ENCODE measurements at regions not wholly inside any gene's neighbourhood (a gene's known extent, or its start where the extent isn't known, plus 50 kb on each side); places are given as distances from the start of the nearest gene placed in this dataset.

DNA sequence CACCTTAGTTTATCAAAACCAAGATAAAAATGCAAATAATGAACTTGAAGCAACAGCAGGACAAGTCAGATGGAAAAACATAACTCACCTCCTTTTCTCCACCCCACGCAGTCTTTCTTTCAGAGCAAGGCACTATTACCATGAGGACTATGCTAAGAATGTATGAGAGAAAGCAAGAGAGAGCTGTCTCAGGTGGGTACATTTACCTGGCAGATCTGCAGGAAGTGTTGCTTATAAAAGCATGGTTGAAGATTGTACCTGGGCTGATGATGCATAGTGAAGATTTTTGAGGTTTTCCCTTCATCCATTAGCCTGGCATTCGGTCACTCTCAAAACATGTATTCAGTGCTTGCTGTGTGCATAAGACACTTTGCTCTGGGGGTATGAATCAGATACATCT, 68.8 kb upstream of the IFNG-AS1 start:
- H3K27ac ChIP-seq: no peak overlapping the region
- no peak overlapping the region for H3K4me3 ChIP-seq
- intact Hi-C loops (cut with DNase I): no loop called here
- H3K9ac ChIP-seq (ENCODE audit: low read depth in 2 of 2, low read length in 2 of 2): no peak overlapping the region
- H3K27me3 ChIP-seq: no peaks in the 10 kb centered on the region
- no peak for DNase-seq
- no peaks in the 10 kb centered on the region for H3K9me3 ChIP-seq
- H3K36me3 ChIP-seq: no peaks in the 10 kb centered on the region
- no peaks in the 10 kb centered on the region for H3K4me1 ChIP-seq
- TF ChIP-seq, protein P1, sequence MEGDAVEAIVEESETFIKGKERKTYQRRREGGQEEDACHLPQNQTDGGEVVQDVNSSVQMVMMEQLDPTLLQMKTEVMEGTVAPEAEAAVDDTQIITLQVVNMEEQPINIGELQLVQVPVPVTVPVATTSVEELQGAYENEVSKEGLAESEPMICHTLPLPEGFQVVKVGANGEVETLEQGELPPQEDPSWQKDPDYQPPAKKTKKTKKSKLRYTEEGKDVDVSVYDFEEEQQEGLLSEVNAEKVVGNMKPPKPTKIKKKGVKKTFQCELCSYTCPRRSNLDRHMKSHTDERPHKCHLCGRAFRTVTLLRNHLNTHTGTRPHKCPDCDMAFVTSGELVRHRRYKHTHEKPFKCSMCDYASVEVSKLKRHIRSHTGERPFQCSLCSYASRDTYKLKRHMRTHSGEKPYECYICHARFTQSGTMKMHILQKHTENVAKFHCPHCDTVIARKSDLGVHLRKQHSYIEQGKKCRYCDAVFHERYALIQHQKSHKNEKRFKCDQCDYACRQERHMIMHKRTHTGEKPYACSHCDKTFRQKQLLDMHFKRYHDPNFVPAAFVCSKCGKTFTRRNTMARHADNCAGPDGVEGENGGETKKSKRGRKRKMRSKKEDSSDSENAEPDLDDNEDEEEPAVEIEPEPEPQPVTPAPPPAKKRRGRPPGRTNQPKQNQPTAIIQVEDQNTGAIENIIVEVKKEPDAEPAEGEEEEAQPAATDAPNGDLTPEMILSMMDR (IDR thresholded peaks at IDR 0.05): no peak

DNA sequence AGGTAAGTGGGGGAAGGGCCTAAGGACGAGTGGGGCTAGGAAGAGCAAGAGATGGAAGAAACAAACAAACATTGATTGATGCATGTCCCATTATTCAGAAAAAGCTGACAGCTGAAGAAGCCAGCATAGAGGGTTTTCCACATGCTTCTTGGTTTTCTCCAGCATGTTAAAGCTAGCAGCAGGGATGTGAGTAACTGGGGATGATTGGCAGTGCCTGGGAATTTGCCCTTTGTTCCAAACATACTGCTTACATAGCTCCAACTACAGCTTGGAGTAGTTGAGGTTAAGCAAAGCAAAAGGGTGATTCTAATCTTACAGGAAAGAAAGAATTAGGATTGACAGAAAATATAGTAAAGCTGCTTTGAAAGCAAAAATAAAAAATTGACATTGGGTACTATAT, 68.0 kb upstream of the IFNG-AS1 start:
- H3K9ac ChIP-seq (ENCODE audit: low read depth in 2 of 2, low read length in 2 of 2): no peak overlapping the region
- intact Hi-C loops (cut with DNase I): no loop called here
- TF ChIP-seq, protein P1 (IDR thresholded peaks at IDR 0.05): no peak
- no peaks in the 10 kb centered on the region for H3K27me3 ChIP-seq
- H3K36me3 ChIP-seq: no peaks in the 10 kb centered on the region
- no peak for DNase-seq
- H3K4me1 ChIP-seq: no peaks in the 10 kb centered on the region
- H3K4me3 ChIP-seq: no peak overlapping the region
- H3K27ac ChIP-seq: no peak overlapping the region
- no peaks in the 10 kb centered on the region for H3K9me3 ChIP-seq

DNA sequence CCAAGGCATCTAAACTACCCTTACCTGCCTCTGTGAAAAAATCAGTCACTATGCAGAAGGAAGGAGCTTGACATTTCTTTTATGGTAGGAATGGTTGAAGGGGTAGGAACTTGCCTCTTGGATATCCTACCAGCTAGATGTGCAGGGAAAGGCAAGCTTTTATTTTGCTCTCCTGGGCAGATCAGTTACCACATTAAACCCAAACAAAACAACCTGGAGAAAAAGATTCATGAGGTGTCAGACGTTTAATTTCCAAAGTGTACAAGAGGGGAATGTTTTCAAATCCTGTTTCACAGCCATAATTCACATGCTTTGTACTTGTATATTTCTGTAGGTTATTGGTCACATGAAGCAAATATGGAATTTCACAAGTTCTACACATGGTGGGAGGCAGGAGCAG, 67.0 kb upstream of the IFNG-AS1 start:
- H3K27me3 ChIP-seq: no peaks in the 10 kb centered on the region
- H3K4me1 ChIP-seq: peaks cover 7% of the 10 kb centered on the region
- H3K4me3 ChIP-seq: no peak overlapping the region
- DNase-seq: no peak
- TF ChIP-seq, protein P1 (IDR thresholded peaks at IDR 0.05): no peak
- no peaks in the 10 kb centered on the region for H3K36me3 ChIP-seq
- H3K9me3 ChIP-seq: no peaks in the 10 kb centered on the region
- no peak overlapping the region for H3K9ac ChIP-seq (ENCODE audit: low read depth in 2 of 2, low read length in 2 of 2)
- intact Hi-C loops (cut with DNase I): no loop called here
- no peak overlapping the region for H3K27ac ChIP-seq

DNA sequence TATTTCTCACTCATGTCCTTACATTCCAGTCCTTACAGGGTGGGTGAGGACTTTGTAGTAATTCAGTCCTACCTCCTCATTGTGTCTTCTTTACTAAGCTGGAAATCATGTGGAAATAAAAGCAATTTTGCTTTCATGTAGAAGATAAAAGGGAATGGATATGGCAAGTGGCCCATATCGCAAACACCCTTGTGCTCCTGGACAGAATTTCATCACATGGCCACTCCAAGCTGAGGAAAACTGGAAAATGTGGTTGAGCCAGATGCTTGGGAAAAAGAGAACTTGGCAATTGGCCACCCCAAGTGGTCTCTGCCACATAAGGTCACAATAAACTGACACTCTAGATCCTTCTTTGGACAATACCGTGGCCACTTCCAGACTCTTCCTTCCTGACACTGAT, 64.2 kb upstream of the IFNG-AS1 start:
- H3K36me3 ChIP-seq: no peaks in the 10 kb centered on the region
- H3K27ac ChIP-seq: no peak overlapping the region
- peaks cover 14% of the 10 kb centered on the region for H3K4me1 ChIP-seq
- intact Hi-C loops (cut with DNase I): no loop called here
- no peaks in the 10 kb centered on the region for H3K9me3 ChIP-seq
- TF ChIP-seq, protein P1 (IDR thresholded peaks at IDR 0.05): no peak
- H3K27me3 ChIP-seq: no peaks in the 10 kb centered on the region
- H3K4me3 ChIP-seq: no peak overlapping the region
- no peak overlapping the region for H3K9ac ChIP-seq (ENCODE audit: low read depth in 2 of 2, low read length in 2 of 2)
- DNase-seq: no peak

DNA sequence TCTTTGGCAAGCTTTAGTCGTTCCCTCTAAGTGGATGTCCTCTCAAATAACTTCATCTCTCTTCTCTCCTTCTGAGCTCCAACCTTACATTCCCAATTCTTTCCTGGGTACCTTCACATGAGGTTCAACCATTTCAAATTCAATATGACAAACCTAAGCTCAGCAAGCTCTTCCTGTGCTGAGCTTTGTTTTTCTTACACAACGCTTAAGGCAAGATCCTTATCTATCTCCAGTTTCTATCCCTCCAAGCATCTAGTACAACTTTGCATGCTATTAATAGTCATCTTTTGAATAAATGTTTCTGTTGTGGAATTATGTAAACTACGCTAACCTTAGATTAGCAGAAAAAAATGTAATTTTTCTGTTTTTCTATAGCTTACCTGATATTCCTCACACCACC, 63.7 kb upstream of the IFNG-AS1 start:
- Histone ChIP-seq H3K4me1 (peaks cover 14% of the 10 kb centered on the region), H3K4me3 (no peak overlapping the region), H3K36me3 (no peaks in the 10 kb centered on the region), H3K9ac (ENCODE audit: low read depth in 2 of 2, low read length in 2 of 2) (no peak overlapping the region), H3K27ac (no peak overlapping the region), H3K9me3 (no peaks in the 10 kb centered on the region), H3K27me3 (no peaks in the 10 kb centered on the region)
- TF ChIP-seq, protein P1 (IDR thresholded peaks at IDR 0.05): no peak
- DNase-seq: no peak
- intact Hi-C loops (cut with DNase I): no loop called here

DNA sequence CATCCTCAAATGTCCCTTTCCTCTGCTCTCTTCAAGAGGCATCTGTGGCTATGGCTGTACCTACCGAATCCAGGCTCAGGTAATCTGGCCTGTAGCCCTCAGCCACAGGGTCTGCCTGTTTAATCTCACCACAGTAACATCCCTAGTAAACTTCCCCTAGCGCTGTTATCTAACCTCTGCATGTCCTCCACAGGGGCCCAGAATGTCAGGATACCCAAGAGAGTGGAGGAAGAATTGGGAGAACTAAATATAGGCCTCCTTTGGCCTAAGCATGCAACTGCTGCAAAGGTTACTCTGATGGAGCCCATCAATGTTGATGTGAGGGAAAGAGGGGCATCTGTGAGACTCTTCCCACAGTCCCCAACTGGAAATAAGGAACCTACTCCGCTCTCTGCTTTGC, 63.2 kb upstream of the IFNG-AS1 start:
- H3K36me3 ChIP-seq: no peaks in the 10 kb centered on the region
- H3K4me3 ChIP-seq: no peak overlapping the region
- peaks cover 14% of the 10 kb centered on the region for H3K4me1 ChIP-seq
- TF ChIP-seq, protein P1 (IDR thresholded peaks at IDR 0.05): no peak
- H3K9ac ChIP-seq (ENCODE audit: low read depth in 2 of 2, low read length in 2 of 2): no peak overlapping the region
- no peak overlapping the region for H3K27ac ChIP-seq
- intact Hi-C loops (cut with DNase I): no loop called here
- no peak for DNase-seq
- H3K27me3 ChIP-seq: no peaks in the 10 kb centered on the region
- H3K9me3 ChIP-seq: no peaks in the 10 kb centered on the region

Measured in colonic mucosa (tissue), 4 donors.